DND-41 (cell line): ENCODE measurements at regions not wholly inside any gene's neighbourhood (a gene's known extent, or its start where the extent isn't known, plus 50 kb on each side); places are given as distances from the start of the nearest gene placed in this dataset.

Experiments used
- ATAC-seq: fragments of 200-7000 bp; cut with Tn5 transposase; 3 replicates; pipeline ENCODE4 v1.9.1; 2021; ENCODE audit warnings: low read depth; ENCODE audit not compliant: insufficient read depth
- DNase-seq: peaks from one replicate; pipeline ENCODE4 v3.0.0-alpha.2; 2020
- H2AFZ ChIP-seq: 2 replicates; pipeline ENCODE4 v1.6.0; 2012; ENCODE audit warnings: low read depth, low read length
- H3K27ac ChIP-seq: 2 replicates; pipeline ENCODE4 v1.5.1; 2012; ENCODE audit warnings: low read length, inconsistent platforms
- H3K27me3 ChIP-seq: fragments of 200-600 bp; sonication (generic); 2 replicates; pipeline ENCODE4 v1.6.0; 2012; ENCODE audit warnings: low read length, mild to moderate bottlenecking, inconsistent platforms; ENCODE audit not compliant: insufficient read depth, poor library complexity
- H3K36me3 ChIP-seq: 2 replicates; pipeline ENCODE4 v1.5.1; 2012; ENCODE audit warnings: low read length, inconsistent platforms; ENCODE audit not compliant: insufficient read depth
- H3K4me1 ChIP-seq: 2 replicates; pipeline ENCODE4 v1.5.1; 2012; ENCODE audit warnings: mild to moderate bottlenecking, low read length; ENCODE audit not compliant: insufficient read depth
- H3K4me2 ChIP-seq: 2 replicates; pipeline ENCODE4 v1.6.0; 2012; ENCODE audit warnings: mild to moderate bottlenecking, moderate library complexity, low read length, inconsistent platforms; ENCODE audit not compliant: insufficient read depth
- H3K4me3 ChIP-seq, 2 experiments: fragments of 200-600 bp in 1 of 2; shearing (Covaris generic) in 1 of 2; 2 replicates each; pipeline ENCODE4 v1.5.1; 2012 to 2016; ENCODE audit warnings: inconsistent platforms in 2 of 2, low read length in 2 of 2, mild to moderate bottlenecking in 2 of 2, low read depth in 1 of 2, moderate library complexity in 1 of 2
- H3K79me2 ChIP-seq: 2 replicates; pipeline ENCODE4 v1.6.0; 2012; ENCODE audit warnings: low read length, inconsistent platforms; ENCODE audit not compliant: insufficient read depth
- H3K9ac ChIP-seq: 2 replicates; pipeline ENCODE4 v1.6.0; 2012; ENCODE audit warnings: low read depth, mild to moderate bottlenecking, inconsistent platforms, low read length, moderate library complexity
- H3K9me3 ChIP-seq: 2 replicates; pipeline ENCODE4 v1.5.1; 2012; ENCODE audit warnings: low read length, moderate library complexity, mild to moderate bottlenecking, inconsistent platforms; ENCODE audit not compliant: insufficient read depth, severe bottlenecking
- H4K20me1 ChIP-seq: 2 replicates; pipeline ENCODE4 v1.6.0; 2012; ENCODE audit warnings: low read length; ENCODE audit not compliant: insufficient read depth
- EZH2 ChIP-seq: IDR thresholded peaks from 3 replicates; pipeline ENCODE4 v1.6.1; 2012; ENCODE audit warnings: borderline replicate concordance, low read depth, mild to moderate bottlenecking, moderate library complexity, low read length, inconsistent platforms; ENCODE audit not compliant: severe bottlenecking
- TF ChIP-seq, protein P1 (sequence below): IDR thresholded peaks from 2 replicates; pipeline ENCODE4 v1.5.1; 2012; ENCODE audit warnings: borderline replicate concordance, low read length, moderate library complexity, mild to moderate bottlenecking; ENCODE audit not compliant: poor library complexity, severe bottlenecking; ENCODE audit errors: extremely low read depth

DNA sequence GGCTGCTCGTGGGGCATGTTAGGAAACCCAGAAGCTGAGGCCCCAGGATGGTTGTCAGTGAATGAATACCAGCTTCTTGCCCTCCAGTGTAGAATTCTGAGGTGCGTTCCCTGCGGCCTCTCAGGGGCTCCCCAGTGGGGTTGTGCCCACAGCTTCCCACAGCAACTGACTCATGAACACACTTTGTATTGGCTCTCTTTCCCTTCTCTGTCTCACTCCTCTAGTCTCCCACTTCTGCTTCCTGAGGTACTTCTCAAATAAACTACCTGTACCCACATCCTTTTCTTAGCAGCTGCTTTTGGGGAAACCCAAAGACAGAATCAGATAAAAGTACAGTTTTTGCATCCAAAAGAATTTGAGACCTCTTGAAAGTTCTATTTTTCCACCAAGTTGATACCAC, 107.7 kb upstream of the JAG1 start:
- Histone ChIP-seq H3K36me3 (no peaks in the 10 kb centered on the region), H3K4me3 (no peak overlapping the region), H3K9ac (no peak overlapping the region), H3K9me3 (no peaks in the 10 kb centered on the region), H3K27ac (no peak overlapping the region), H3K4me1 (no peaks in the 10 kb centered on the region), H3K79me2 (no peaks in the 10 kb centered on the region), H2AFZ (no peak overlapping the region), H3K4me2 (no peak overlapping the region), H3K27me3 (peaks cover 10% of the 10 kb centered on the region), H4K20me1 (no peaks in the 10 kb centered on the region)
- DNase-seq: no peak
- TF ChIP-seq, protein P1, sequence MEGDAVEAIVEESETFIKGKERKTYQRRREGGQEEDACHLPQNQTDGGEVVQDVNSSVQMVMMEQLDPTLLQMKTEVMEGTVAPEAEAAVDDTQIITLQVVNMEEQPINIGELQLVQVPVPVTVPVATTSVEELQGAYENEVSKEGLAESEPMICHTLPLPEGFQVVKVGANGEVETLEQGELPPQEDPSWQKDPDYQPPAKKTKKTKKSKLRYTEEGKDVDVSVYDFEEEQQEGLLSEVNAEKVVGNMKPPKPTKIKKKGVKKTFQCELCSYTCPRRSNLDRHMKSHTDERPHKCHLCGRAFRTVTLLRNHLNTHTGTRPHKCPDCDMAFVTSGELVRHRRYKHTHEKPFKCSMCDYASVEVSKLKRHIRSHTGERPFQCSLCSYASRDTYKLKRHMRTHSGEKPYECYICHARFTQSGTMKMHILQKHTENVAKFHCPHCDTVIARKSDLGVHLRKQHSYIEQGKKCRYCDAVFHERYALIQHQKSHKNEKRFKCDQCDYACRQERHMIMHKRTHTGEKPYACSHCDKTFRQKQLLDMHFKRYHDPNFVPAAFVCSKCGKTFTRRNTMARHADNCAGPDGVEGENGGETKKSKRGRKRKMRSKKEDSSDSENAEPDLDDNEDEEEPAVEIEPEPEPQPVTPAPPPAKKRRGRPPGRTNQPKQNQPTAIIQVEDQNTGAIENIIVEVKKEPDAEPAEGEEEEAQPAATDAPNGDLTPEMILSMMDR: no peak
- TF ChIP-seq EZH2: no peak
- ATAC-seq: no peak

DNA sequence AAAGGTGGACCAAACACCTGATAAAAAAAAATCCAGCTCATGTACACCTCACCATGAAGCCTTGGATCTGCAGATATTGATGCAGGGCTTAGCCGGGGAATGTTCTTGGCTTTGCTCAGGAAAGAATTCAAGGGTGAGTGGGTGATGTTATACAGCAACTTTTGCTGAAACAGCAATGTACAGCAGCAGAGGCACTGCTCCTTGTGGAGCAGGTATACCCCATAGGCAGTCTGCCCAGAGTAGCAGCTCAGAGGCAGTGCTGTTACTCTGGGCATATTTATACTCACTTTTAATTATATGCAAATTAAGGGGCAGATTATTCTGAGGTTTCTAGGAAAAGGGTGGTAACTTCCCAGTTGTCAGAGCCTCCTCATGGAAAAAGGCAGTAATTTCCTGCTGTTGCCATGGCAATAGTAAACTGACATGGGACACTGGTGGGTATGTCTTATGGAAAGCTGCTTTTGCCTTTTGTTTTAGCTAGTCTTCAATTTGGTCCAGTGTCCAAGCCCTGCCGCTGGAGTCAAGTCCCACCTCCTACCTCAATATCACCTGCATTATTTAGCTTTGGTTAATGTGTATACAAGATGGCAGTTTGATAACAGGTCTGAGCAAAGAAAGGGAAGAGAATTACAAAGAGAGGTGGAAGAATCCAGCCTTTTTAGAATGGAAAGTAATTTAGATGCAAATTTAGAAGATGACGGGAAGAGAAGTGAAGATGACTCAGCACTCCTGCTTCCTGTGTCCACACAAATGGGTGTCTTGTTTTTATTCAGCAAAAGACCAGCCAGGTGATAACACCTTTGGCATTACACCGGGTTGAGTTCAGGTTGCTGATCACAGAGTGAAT, 110.1 kb upstream of the JAG1 start:
- Histone ChIP-seq H3K4me3 (no peak overlapping the region), H3K4me2 (no peak overlapping the region), H3K27me3 (peaks cover 7% of the 10 kb centered on the region), H3K79me2 (no peaks in the 10 kb centered on the region), H3K9me3 (no peaks in the 10 kb centered on the region), H3K27ac (no peak overlapping the region), H3K9ac (no peak overlapping the region), H4K20me1 (no peaks in the 10 kb centered on the region; the same call in 1 of the 2 replicates), H2AFZ (no peak overlapping the region), H3K4me1 (no peaks in the 10 kb centered on the region), H3K36me3 (no peaks in the 10 kb centered on the region)
- DNase-seq: no peak
- TF ChIP-seq, protein P1: no peak
- no peak for TF ChIP-seq EZH2
- no peak for ATAC-seq

DNA sequence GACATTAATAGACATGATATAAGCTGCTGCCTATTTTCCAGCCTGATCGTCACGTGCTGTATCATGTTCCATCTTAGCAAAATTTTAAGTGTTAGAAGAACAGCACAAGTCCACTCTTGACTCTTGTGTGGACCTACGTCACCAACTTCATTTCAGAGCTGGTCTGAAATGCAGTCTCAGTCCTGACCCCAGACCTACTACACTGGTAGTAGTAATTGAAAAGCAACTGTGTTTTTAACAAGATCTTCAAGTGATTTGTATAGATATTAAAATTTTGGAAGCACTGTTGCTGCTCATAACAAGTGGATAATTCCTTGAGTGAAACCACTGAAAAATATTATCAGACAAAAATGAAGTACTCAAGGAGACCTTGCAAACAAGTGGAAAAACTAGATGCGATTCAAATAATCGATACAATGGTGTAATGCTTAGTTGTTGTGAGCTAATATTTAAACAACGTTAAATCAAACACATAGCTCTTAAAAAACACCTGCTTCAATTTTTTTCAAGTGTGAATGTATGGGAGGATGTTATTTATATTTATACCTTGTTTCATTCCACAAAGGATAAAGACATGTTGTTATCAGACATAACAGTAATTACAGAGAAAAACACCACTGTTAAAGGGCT, 110.9 kb upstream of the JAG1 start:
- no peak overlapping the region for H3K4me2 ChIP-seq
- H3K27ac ChIP-seq: no peak overlapping the region
- H3K27me3 ChIP-seq: peaks cover 7% of the 10 kb centered on the region

More for the DNA sequence above, 110.9 kb upstream of the JAG1 start:
- H2AFZ ChIP-seq: no peak overlapping the region
- H3K36me3 ChIP-seq: no peaks in the 10 kb centered on the region
- no peak for ATAC-seq
- H3K4me3 ChIP-seq: no peak overlapping the region
- no peak for DNase-seq
- H3K4me1 ChIP-seq: no peaks in the 10 kb centered on the region
- no peak overlapping the region for H3K9ac ChIP-seq
- no peaks in the 10 kb centered on the region for H3K9me3 ChIP-seq
- no peaks in the 10 kb centered on the region; the same call in 1 of the 2 replicates for H4K20me1 ChIP-seq
- no peak for TF ChIP-seq EZH2
- TF ChIP-seq, protein P1: no peak
- no peaks in the 10 kb centered on the region for H3K79me2 ChIP-seq
